Mesendoderm (in vitro differentiated cells): ENCODE measurements at regions not wholly inside any gene's neighbourhood (a gene's known extent, or its start where the extent isn't known, plus 50 kb on each side); places are given as distances from the start of the nearest gene placed in this dataset.

ENCODE experiments used
- DNase-seq: peaks from one replicate; pipeline ENCODE4 v3.0.0; 2013
- H2AK5ac ChIP-seq: 2 replicates; pipeline ENCODE4 v1.6.1; 2013; ENCODE audit warnings: low read length, inconsistent platforms
- H2BK120ac ChIP-seq: 2 replicates; pipeline ENCODE4 v1.6.1; 2013; ENCODE audit warnings: low read depth, mild to moderate bottlenecking, low read length, moderate library complexity, mixed read lengths
- H2BK15ac ChIP-seq: replicated peaks from 2 replicates; pipeline ENCODE4 v1.6.1; 2013; ENCODE audit warnings: low read depth, mild to moderate bottlenecking, moderate library complexity
- H2BK5ac ChIP-seq: 2 replicates; pipeline ENCODE4 v1.6.1; 2013; ENCODE audit warnings: low read length, inconsistent platforms
- H3K18ac ChIP-seq: 2 replicates; pipeline ENCODE4 v1.6.1; 2013; ENCODE audit warnings: mild to moderate bottlenecking, low read length, mixed read lengths
- H3K23ac ChIP-seq: one replicate; pipeline ENCODE4 v1.6.1; 2013; ENCODE audit warnings: low read length
- H3K27ac ChIP-seq: 2 replicates; pipeline ENCODE4 v1.5.1; 2013; ENCODE audit warnings: low read depth, mild to moderate bottlenecking, inconsistent platforms, low read length, moderate library complexity
- H3K27me3 ChIP-seq: 2 replicates; pipeline ENCODE4 v1.6.1; 2013; ENCODE audit warnings: low read length, control low read depth, mild to moderate bottlenecking, inconsistent platforms; ENCODE audit not compliant: insufficient read depth, poor library complexity
- H3K36me3 ChIP-seq: 2 replicates; pipeline ENCODE4 v1.6.1; 2013; ENCODE audit warnings: low read length, inconsistent platforms; ENCODE audit not compliant: control insufficient read depth, insufficient read depth
- H3K4ac ChIP-seq: one replicate; pipeline ENCODE4 v1.6.1; 2013; ENCODE audit warnings: low read depth, mild to moderate bottlenecking, low read length, moderate library complexity
- H3K4me1 ChIP-seq: 2 replicates; pipeline ENCODE4 v1.6.1; 2013; ENCODE audit warnings: low read depth, low read length, inconsistent platforms; ENCODE audit not compliant: control insufficient read depth
- H3K4me2 ChIP-seq: 2 replicates; pipeline ENCODE4 v1.6.1; 2013; ENCODE audit warnings: low read length
- H3K4me3 ChIP-seq: 2 replicates; pipeline ENCODE4 v1.5.1; 2013; ENCODE audit warnings: mild to moderate bottlenecking, low read length
- H3K56ac ChIP-seq: one replicate; pipeline ENCODE4 v1.6.1; 2013; ENCODE audit warnings: low read length
- H3K79me1 ChIP-seq: 2 replicates; pipeline ENCODE4 v1.6.1; 2013; ENCODE audit warnings: low read length, inconsistent platforms
- H3K79me2 ChIP-seq: 2 replicates; pipeline ENCODE4 v1.6.1; 2013; ENCODE audit warnings: mild to moderate bottlenecking, low read length; ENCODE audit not compliant: control insufficient read depth, insufficient read depth
- H3K9ac ChIP-seq: 2 replicates; pipeline ENCODE4 v1.6.1; 2013; ENCODE audit warnings: low read length, inconsistent platforms
- H4K5ac ChIP-seq: one replicate; pipeline ENCODE4 v1.6.1; 2013; ENCODE audit warnings: low read length
- H4K8ac ChIP-seq: one replicate; pipeline ENCODE4 v1.6.1; 2013; ENCODE audit warnings: low read depth, mild to moderate bottlenecking, control low read depth, low read length, moderate library complexity
- WGBS: extraction: QIAGEN DNeasy Blood & Tissue Kit; methylation state at CpG from one replicate; pipeline ENCODE4 v1.1.7; 2013; ENCODE audit warnings: low lambda C conversion rate, missing lambda C conversion rate; ENCODE audit not compliant: insufficient coverage; ENCODE audit errors: extremely low coverage; 5-methylcytosine and 5-hydroxymethylcytosine counted together

- H2BK15ac ChIP-seq, result no peak overlapping the region
- no peak overlapping the region for H3K18ac ChIP-seq
- no peaks in the 10 kb centered on the region for H3K79me2 ChIP-seq
- no peak overlapping the region for H4K8ac ChIP-seq
- no peaks in the 10 kb centered on the region for H3K27me3 ChIP-seq
- H3K9ac ChIP-seq, result no peak overlapping the region
- no peak overlapping the region for H2BK120ac ChIP-seq
- H3K4me2 ChIP-seq, result no peak overlapping the region
- no peak overlapping the region for H3K4me3 ChIP-seq
- no peaks in the 10 kb centered on the region for H3K79me1 ChIP-seq
- no peak overlapping the region for H2AK5ac ChIP-seq
- no peak overlapping the region for H3K4ac ChIP-seq
- H3K23ac ChIP-seq, result no peak overlapping the region
- no peak overlapping the region for H3K27ac ChIP-seq
- no peak overlapping the region for H3K56ac ChIP-seq
- no peak for DNase-seq
- no peak overlapping the region for H2BK5ac ChIP-seq
- no peak overlapping the region for H4K5ac ChIP-seq
- H3K36me3 ChIP-seq, result no peaks in the 10 kb centered on the region
- H3K4me1 ChIP-seq, result peaks cover 3% of the 10 kb centered on the region
- no CpG with 5 or more reads among the region's 6 CpGs for WGBS
Measured at GRCh38 chr16:17559394-17559793, 88.6 kb upstream of the XYLT1 start.

GRCh38 chr16:17557949-17558348 lies 87.2 kb upstream of the XYLT1 start:
- Histone ChIP-seq H3K27ac (no peak overlapping the region), H3K56ac (no peak overlapping the region), H2BK15ac (no peak overlapping the region), H3K4me2 (no peak overlapping the region), H4K5ac (no peak overlapping the region), H3K4me3 (no peak overlapping the region), H2BK120ac (no peak overlapping the region), H3K4ac (no peak overlapping the region), H3K9ac (no peak overlapping the region), H2AK5ac (no peak overlapping the region), H4K8ac (no peak overlapping the region), H3K79me1 (no peaks in the 10 kb centered on the region), H3K79me2 (no peaks in the 10 kb centered on the region), H2BK5ac (no peak overlapping the region), H3K23ac (no peak overlapping the region), H3K36me3 (no peaks in the 10 kb centered on the region), H3K4me1 (peaks cover 8% of the 10 kb centered on the region), H3K27me3 (no peaks in the 10 kb centered on the region), H3K18ac (no peak overlapping the region)
- no peak for DNase-seq
- WGBS, result no CpG with 5 or more reads among the region's 5 CpGs

DNA sequence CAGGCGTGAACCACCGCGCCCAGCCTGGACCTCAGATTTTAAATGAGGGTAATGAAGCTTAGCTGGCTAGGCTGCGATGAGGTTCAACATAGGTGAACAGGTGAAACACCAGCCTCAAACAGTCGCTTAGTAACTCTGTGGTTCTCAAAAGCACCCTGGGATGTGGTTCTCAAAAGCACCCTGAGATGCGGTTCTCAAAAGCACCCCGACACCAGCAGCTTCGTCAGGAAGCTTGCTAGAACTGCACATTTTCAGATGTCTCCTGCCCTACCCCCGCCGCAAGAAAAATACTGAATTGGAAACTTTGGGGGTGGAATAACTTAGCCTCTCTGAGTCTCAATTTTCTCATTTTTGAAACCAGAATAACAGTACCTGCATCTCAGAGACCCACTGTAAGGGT lies 86.7 kb upstream of the XYLT1 start:
- Histone ChIP-seq H2BK5ac (no peak overlapping the region), H4K8ac (no peak overlapping the region), H3K4me3 (no peak overlapping the region), H3K27me3 (no peaks in the 10 kb centered on the region), H2AK5ac (no peak overlapping the region), H3K79me1 (no peaks in the 10 kb centered on the region), H3K4ac (no peak overlapping the region), H3K23ac (no peak overlapping the region), H3K79me2 (no peaks in the 10 kb centered on the region), H3K4me1 (peaks cover 8% of the 10 kb centered on the region), H3K27ac (no peak overlapping the region), H3K56ac (no peak overlapping the region), H3K36me3 (no peaks in the 10 kb centered on the region), H3K18ac (no peak overlapping the region), H3K9ac (no peak overlapping the region), H3K4me2 (no peak overlapping the region), H2BK15ac (no peak overlapping the region), H2BK120ac (no peak overlapping the region), H4K5ac (no peak overlapping the region)
- no CpG with 5 or more reads among the region's 10 CpGs for WGBS
- DNase-seq, result no peak

DNA sequence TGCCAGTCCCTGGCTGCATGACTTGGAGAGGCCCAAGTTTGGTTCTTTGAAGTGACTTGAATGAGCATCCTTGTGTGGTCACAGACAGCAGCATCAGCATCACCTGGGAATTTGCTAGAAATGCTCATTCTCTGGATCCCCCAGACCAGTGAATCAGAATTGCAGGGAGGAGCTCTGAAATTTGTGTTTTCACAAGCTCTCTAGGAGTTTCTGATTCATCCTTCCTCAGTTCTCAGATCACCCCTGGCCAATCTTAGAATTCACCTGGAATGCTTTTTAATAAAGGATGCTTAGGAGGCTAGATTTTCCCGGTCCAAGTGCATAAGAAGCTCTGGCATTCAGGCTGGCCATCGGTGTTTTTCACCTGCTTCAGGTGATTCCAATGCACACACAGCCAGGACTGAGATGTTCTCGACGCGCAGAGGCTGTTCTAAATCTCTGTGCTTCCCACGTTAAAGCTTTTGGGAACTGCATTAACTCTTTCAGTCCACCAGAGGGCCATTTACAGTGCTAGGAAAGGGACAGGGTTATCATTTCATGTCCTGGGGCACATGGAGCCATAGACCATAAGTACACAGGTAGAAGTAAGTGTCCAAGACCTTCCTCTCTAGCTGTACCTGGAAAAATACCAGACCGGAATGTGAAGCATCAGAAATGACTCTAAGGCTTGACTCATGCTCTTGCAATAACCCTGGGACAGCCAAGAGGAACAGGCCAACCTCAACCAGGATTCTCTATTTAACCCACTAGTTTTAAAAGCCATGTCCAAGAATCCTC lies 85.7 kb upstream of the XYLT1 start:
- Histone ChIP-seq H3K18ac (no peak overlapping the region), H4K5ac (no peak overlapping the region), H2AK5ac (no peak overlapping the region), H3K23ac (no peak overlapping the region), H2BK120ac (no peak overlapping the region), H3K36me3 (no peaks in the 10 kb centered on the region), H3K4me3 (no peak overlapping the region), H3K79me2 (no peaks in the 10 kb centered on the region), H4K8ac (no peak overlapping the region), H3K9ac (no peak overlapping the region), H2BK5ac (no peak overlapping the region), H3K79me1 (no peaks in the 10 kb centered on the region), H3K4me2 (no peak overlapping the region), H3K4me1 (peaks cover 8% of the 10 kb centered on the region), H3K27me3 (no peaks in the 10 kb centered on the region), H3K56ac (no peak overlapping the region), H3K4ac (no peak overlapping the region), H3K27ac (no peak overlapping the region), H2BK15ac (no peak overlapping the region)
- DNase-seq, result peak; percentile 63
- no CpG with 5 or more reads among the region's 7 CpGs for WGBS

DNA sequence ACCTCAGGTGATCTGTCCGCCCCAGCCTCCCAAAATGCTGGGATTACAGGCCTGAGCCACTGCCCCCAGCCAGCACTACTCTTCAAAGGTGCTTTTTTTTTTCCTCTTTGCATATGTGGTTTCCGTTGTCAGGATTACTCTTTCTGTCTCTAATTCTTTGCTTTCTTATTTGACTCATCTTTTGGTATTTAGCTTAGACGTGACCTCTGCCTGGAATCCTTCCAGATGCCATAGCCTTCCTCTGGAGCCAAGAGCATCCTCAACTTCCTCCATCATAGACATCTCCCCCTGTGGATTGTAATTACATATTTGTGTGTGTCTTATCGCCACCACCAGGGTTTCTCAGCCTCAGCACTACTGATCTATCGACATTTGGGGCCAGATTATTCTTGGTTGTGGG lies 84.4 kb upstream of the XYLT1 start:
- H2AK5ac ChIP-seq, result no peak overlapping the region
- H4K8ac ChIP-seq, result no peak overlapping the region
- H3K4me3 ChIP-seq, result no peak overlapping the region
- no peaks in the 10 kb centered on the region for H3K36me3 ChIP-seq
- H3K56ac ChIP-seq, result no peak overlapping the region
- no CpG with 5 or more reads among the region's 5 CpGs for WGBS
- H2BK15ac ChIP-seq, result no peak overlapping the region
- H3K4me2 ChIP-seq, result no peak overlapping the region
- H3K23ac ChIP-seq, result no peak overlapping the region
- no peak overlapping the region for H3K18ac ChIP-seq
- no peak overlapping the region for H4K5ac ChIP-seq
- no peak overlapping the region for H3K9ac ChIP-seq
- no peaks in the 10 kb centered on the region for H3K27me3 ChIP-seq
- DNase-seq, result no peak
- H3K4ac ChIP-seq, result no peak overlapping the region
- no peaks in the 10 kb centered on the region for H3K79me1 ChIP-seq
- H3K79me2 ChIP-seq, result no peaks in the 10 kb centered on the region
- H3K4me1 ChIP-seq, result peaks cover 8% of the 10 kb centered on the region
- H2BK120ac ChIP-seq, result no peak overlapping the region
- no peak overlapping the region for H2BK5ac ChIP-seq
- no peak overlapping the region for H3K27ac ChIP-seq

GRCh38 chr16:17552351-17552750 lies 81.6 kb upstream of the XYLT1 start:
- peaks cover 8% of the 10 kb centered on the region for H3K4me1 ChIP-seq
- no CpG with 5 or more reads among the region's 5 CpGs for WGBS
- no peak overlapping the region for H3K23ac ChIP-seq
- no peak overlapping the region for H4K8ac ChIP-seq
- H3K56ac ChIP-seq, result peak overlapping the region; percentile 35
- no peak overlapping the region for H3K4ac ChIP-seq
- no peak overlapping the region for H3K9ac ChIP-seq
- H4K5ac ChIP-seq, result no peak overlapping the region
- H2BK120ac ChIP-seq, result no peak overlapping the region
- H2BK15ac ChIP-seq, result no peak overlapping the region
- no peak overlapping the region for H3K27ac ChIP-seq
- H3K27me3 ChIP-seq, result no peaks in the 10 kb centered on the region
- H3K4me2 ChIP-seq, result no peak overlapping the region
- no peak for DNase-seq
- H2AK5ac ChIP-seq, result no peak overlapping the region
- H3K79me2 ChIP-seq, result no peaks in the 10 kb centered on the region
- no peaks in the 10 kb centered on the region for H3K36me3 ChIP-seq
- no peak overlapping the region for H3K4me3 ChIP-seq
- no peak overlapping the region for H3K18ac ChIP-seq
- H3K79me1 ChIP-seq, result no peaks in the 10 kb centered on the region
- H2BK5ac ChIP-seq, result no peak overlapping the region
